ENCODE measurements at regions not wholly inside any gene's neighbourhood (a gene's known extent, or its start where the extent isn't known, plus 50 kb on each side); places are given as distances from the start of the nearest gene placed in this dataset.

GRCh38 chr10:123606955-123607354, 59.2 kb upstream of the GPR26 start:
- Histone ChIP-seq H3K18ac (ENCODE audit: insufficient read length, low read depth, low read length) (no peak overlapping the region), H3K23me2 (ENCODE audit: insufficient read length, low read depth, low read length, poor library complexity, severe bottlenecking) (no peaks in the 10 kb centered on the region), H3K23ac (ENCODE audit: insufficient read length, low read depth, low read length) (no peak overlapping the region), H4K8ac (replicated peaks; ENCODE audit: insufficient read length, low read depth, low read length) (no peak overlapping the region), H4K91ac (ENCODE audit: insufficient read length, low read depth, low read length) (no peak overlapping the region), H3K79me2 (ENCODE audit: insufficient read depth, low read length) (no peaks in the 10 kb centered on the region), H4K20me1 (ENCODE audit: control insufficient read depth, insufficient read depth, insufficient read length) (no peaks in the 10 kb centered on the region), H2BK20ac (ENCODE audit: low read depth, low read length, poor library complexity, severe bottlenecking) (no peak overlapping the region), H3K27me3 (ENCODE audit: insufficient read depth, low read length) (no peaks in the 10 kb centered on the region), H3K9ac (ENCODE audit: extremely low read depth, insufficient read length, low read length) (no peak overlapping the region), H3K14ac (ENCODE audit: insufficient read depth, low read length) (no peak overlapping the region), H2AFZ (ENCODE audit: low read length) (no peak overlapping the region), H3T11ph (ENCODE audit: low read length) (no peak overlapping the region), H3K4ac (ENCODE audit: low read depth, low read length) (no peak overlapping the region), H2BK15ac (ENCODE audit: low read depth, low read length) (no peak overlapping the region), H3K27ac (ENCODE audit: insufficient read length, low read depth, low read length) (no peak overlapping the region), H2BK120ac (ENCODE audit: low read depth, low read length, poor library complexity, severe bottlenecking) (no peak overlapping the region), H4K5ac (ENCODE audit: insufficient read length, low read depth, low read length) (no peak overlapping the region), H2BK5ac (ENCODE audit: insufficient read length, low read length) (no peak overlapping the region), H3K4me2 (ENCODE audit: insufficient read depth, insufficient read length, low read length) (peak overlapping the region; percentile 35), H3K79me1 (ENCODE audit: insufficient read depth, low read depth, low read length, poor library complexity, severe bottlenecking) (no peaks in the 10 kb centered on the region), H3K56ac (ENCODE audit: insufficient read length, low read depth, low read length) (no peak overlapping the region), H2BK12ac (ENCODE audit: insufficient read length, low read depth, low read length) (no peak overlapping the region), H3K4me1 (ENCODE audit: insufficient read depth, low read length) (peaks cover 23% of the 10 kb centered on the region), H3K9me3 (ENCODE audit: control insufficient read depth, low read depth, low read length) (no peaks in the 10 kb centered on the region), H2AK5ac (ENCODE audit: insufficient read length, low read length) (no peak overlapping the region)
- Mint-ChIP-seq H3K9me3 (no peaks in the 10 kb centered on the region), H3K36me3 (ENCODE audit: insufficient read depth in 1 of 3, low read depth in 3 of 3) (no peaks in the 10 kb centered on the region; a peak in 1 of 7 replicates), H3K27ac (peak overlapping the region; percentile 41 to 86 (median 83); a peak in 6 of 7 replicates), H3K4me1 (peaks cover 50% of the 10 kb centered on the region in 2 experiments), H3K27me3 (ENCODE audit: low read depth) (peaks cover 19% of the 10 kb centered on the region), H3K4me3 (peak overlapping the region; percentile 18 to 26; a peak in 3 of 5 replicates)
- TF ChIP-seq CTCF (conservative IDR thresholded peaks at IDR 0.05) = no peak
- DNase-seq = no peak
- no CpG with 5 or more reads among the region's 3 CpGs for WGBS (ENCODE audit: extremely low coverage, insufficient read length, low lambda C conversion rate)

All from H9 (cell line).